ENCODE measurements at regions not wholly inside any gene's neighbourhood (a gene's known extent, or its start where the extent isn't known, plus 50 kb on each side); places are given as distances from the start of the nearest gene placed in this dataset.

- no peak overlapping the region for H3K4me3 Mint-ChIP-seq
- H3K36me3 Mint-ChIP-seq, result no peaks in the 10 kb centered on the region
- H3K27me3 Mint-ChIP-seq, result no peaks in the 10 kb centered on the region
- H3K4me1 ChIP-seq (ENCODE audit: insufficient read depth, low read length), result no peaks in the 10 kb centered on the region
- intact Hi-C loops (cut with micrococcal nuclease), result no loop called here
- H3K36me3 ChIP-seq (ENCODE audit: insufficient read depth, low read length), result no peaks in the 10 kb centered on the region
- no peak for DNase-seq
- no peak overlapping the region for H3K27ac ChIP-seq (ENCODE audit: low read depth, low read length)
- ChIA-PET POLR2A (ENCODE audit: partially characterized antibody) (no interaction called here), CTCF (ENCODE audit: partially characterized antibody) (no interaction called here)
- H3K27me3 ChIP-seq (ENCODE audit: insufficient read depth, low read length), result no peaks in the 10 kb centered on the region
- no peaks in the 10 kb centered on the region for H3K9me3 ChIP-seq (ENCODE audit: control insufficient read depth in 1 of 2, low read length in 2 of 2)
- no peak overlapping the region for H3K27ac Mint-ChIP-seq
- H3K4me3 ChIP-seq (ENCODE audit: low read length in 2 of 2), result no peak overlapping the region
- H3K9me3 Mint-ChIP-seq, result peaks cover 0 to 4% (median 0%) of the 10 kb centered on the region in 8 donors
- no peaks in the 10 kb centered on the region for H3K4me1 Mint-ChIP-seq
Observed at GRCh38 chr5:164012371-164012770, 507.0 kb downstream of the MAT2B start.

DNA sequence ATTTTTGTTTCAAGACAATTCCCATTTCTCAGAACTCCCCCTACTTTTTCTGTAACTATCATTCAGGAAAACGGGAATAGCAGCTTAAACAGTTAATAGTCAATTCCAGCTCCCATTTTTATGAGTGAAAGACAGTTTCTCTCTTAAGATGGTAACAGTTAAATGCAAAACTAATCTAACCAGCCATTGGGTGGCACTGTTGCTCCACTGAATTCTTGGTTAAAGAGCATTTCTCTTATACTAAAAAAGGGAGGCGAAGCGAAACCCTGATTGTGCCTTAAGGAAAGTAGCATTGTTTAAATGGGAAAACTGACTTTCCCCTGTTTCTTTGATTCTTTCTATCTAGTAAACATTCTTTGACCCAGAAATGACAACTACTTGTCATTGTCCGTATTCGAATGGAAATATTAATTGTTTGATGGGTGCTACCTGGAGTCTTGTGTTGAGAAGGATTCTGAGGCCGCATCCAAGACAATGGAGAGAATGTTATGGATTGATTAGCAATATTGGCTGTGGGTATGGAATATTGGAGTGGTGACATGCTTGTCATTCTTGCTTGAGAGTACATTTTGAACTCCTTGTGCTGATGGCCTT lies 507.8 kb downstream of the MAT2B start:
- H3K9me3 ChIP-seq (ENCODE audit: control insufficient read depth in 1 of 2, low read length in 2 of 2), result no peaks in the 10 kb centered on the region
- Mint-ChIP-seq H3K27ac (no peak overlapping the region), H3K9me3 (peaks cover 0 to 4% (median 0%) of the 10 kb centered on the region in 8 donors), H3K4me3 (no peak overlapping the region), H3K4me1 (no peaks in the 10 kb centered on the region), H3K27me3 (no peaks in the 10 kb centered on the region), H3K36me3 (no peaks in the 10 kb centered on the region)
- intact Hi-C loops (cut with micrococcal nuclease), result no loop called here
- H3K4me3 ChIP-seq (ENCODE audit: low read length in 2 of 2), result no peak overlapping the region
- DNase-seq, result peak in 3 of 5 donors; percentile 3 to 17 (median 11)
- H3K27ac ChIP-seq (ENCODE audit: low read depth, low read length), result no peak overlapping the region
- H3K4me1 ChIP-seq (ENCODE audit: insufficient read depth, low read length), result no peaks in the 10 kb centered on the region
- POLR2A ChIA-PET (ENCODE audit: partially characterized antibody), result no interaction called here
- no peaks in the 10 kb centered on the region for H3K27me3 ChIP-seq (ENCODE audit: insufficient read depth, low read length)
- CTCF ChIA-PET (ENCODE audit: partially characterized antibody), result no interaction called here
- H3K36me3 ChIP-seq (ENCODE audit: insufficient read depth, low read length), result no peaks in the 10 kb centered on the region

GRCh38 chr5:164020116-164020515 lies 514.7 kb downstream of the MAT2B start:
- Mint-ChIP-seq H3K9me3 (peaks cover 0 to 2% (median under 1%) of the 10 kb centered on the region in 8 donors), H3K27me3 (no peaks in the 10 kb centered on the region), H3K27ac (no peak overlapping the region), H3K36me3 (no peaks in the 10 kb centered on the region), H3K4me1 (no peaks in the 10 kb centered on the region), H3K4me3 (no peak overlapping the region)
- H3K4me3 ChIP-seq (ENCODE audit: low read length in 2 of 2), result no peak overlapping the region
- intact Hi-C loops (cut with micrococcal nuclease), result no loop called here
- H3K4me1 ChIP-seq (ENCODE audit: insufficient read depth, low read length), result no peaks in the 10 kb centered on the region
- no peaks in the 10 kb centered on the region for H3K36me3 ChIP-seq (ENCODE audit: insufficient read depth, low read length)
- ChIA-PET POLR2A (ENCODE audit: partially characterized antibody) (no interaction called here), CTCF (ENCODE audit: partially characterized antibody) (no interaction called here)
- H3K27me3 ChIP-seq (ENCODE audit: insufficient read depth, low read length), result no peaks in the 10 kb centered on the region
- no peak for DNase-seq
- no peaks in the 10 kb centered on the region for H3K9me3 ChIP-seq (ENCODE audit: control insufficient read depth in 1 of 2, low read length in 2 of 2)
- no peak overlapping the region for H3K27ac ChIP-seq (ENCODE audit: low read depth, low read length)

- Histone ChIP-seq H3K4me1 (ENCODE audit: insufficient read depth, low read length) (no peaks in the 10 kb centered on the region), H3K36me3 (ENCODE audit: insufficient read depth, low read length) (no peaks in the 10 kb centered on the region), H3K9me3 (ENCODE audit: control insufficient read depth in 1 of 2, low read length in 2 of 2) (no peaks in the 10 kb centered on the region), H3K27ac (ENCODE audit: low read depth, low read length) (no peak overlapping the region), H3K4me3 (ENCODE audit: low read length in 2 of 2) (no peak overlapping the region), H3K27me3 (ENCODE audit: insufficient read depth, low read length) (no peaks in the 10 kb centered on the region)
- Mint-ChIP-seq H3K27me3 (peaks cover 0 to 1% of the 10 kb centered on the region in 2 donors), H3K36me3 (no peaks in the 10 kb centered on the region), H3K4me1 (no peaks in the 10 kb centered on the region), H3K4me3 (no peak overlapping the region), H3K27ac (no peak overlapping the region), H3K9me3 (peaks cover 0 to 6% (median 0%) of the 10 kb centered on the region in 8 donors)
- ChIA-PET POLR2A (ENCODE audit: partially characterized antibody) (no interaction called here), CTCF (ENCODE audit: partially characterized antibody) (no interaction called here)
- intact Hi-C loops (cut with micrococcal nuclease), result no loop called here
- no peak for DNase-seq
Observed at GRCh38 chr5:164027738-164028137, 522.3 kb downstream of the MAT2B start.

GRCh38 chr5:164038128-164038783 lies 532.8 kb downstream of the MAT2B start:
- no peaks in the 10 kb centered on the region for H3K27me3 Mint-ChIP-seq
- intact Hi-C loops (cut with micrococcal nuclease), result no loop called here
- H3K4me1 Mint-ChIP-seq, result no peaks in the 10 kb centered on the region
- no peak overlapping the region for H3K27ac Mint-ChIP-seq
- Histone ChIP-seq H3K4me3 (ENCODE audit: low read length in 2 of 2) (no peak overlapping the region), H3K4me1 (ENCODE audit: insufficient read depth, low read length) (no peaks in the 10 kb centered on the region), H3K27ac (ENCODE audit: low read depth, low read length) (no peak overlapping the region), H3K27me3 (ENCODE audit: insufficient read depth, low read length) (no peaks in the 10 kb centered on the region), H3K36me3 (ENCODE audit: insufficient read depth, low read length) (no peaks in the 10 kb centered on the region), H3K9me3 (ENCODE audit: control insufficient read depth in 1 of 2, low read length in 2 of 2) (no peaks in the 10 kb centered on the region)
- no peak overlapping the region for H3K4me3 Mint-ChIP-seq
- CTCF ChIA-PET (ENCODE audit: partially characterized antibody), result no interaction called here
- no peaks in the 10 kb centered on the region for H3K36me3 Mint-ChIP-seq
- H3K9me3 Mint-ChIP-seq, result peaks cover 0 to 5% (median 0%) of the 10 kb centered on the region in 8 donors
- no peak for DNase-seq
- POLR2A ChIA-PET (ENCODE audit: partially characterized antibody), result no interaction called here

DNA sequence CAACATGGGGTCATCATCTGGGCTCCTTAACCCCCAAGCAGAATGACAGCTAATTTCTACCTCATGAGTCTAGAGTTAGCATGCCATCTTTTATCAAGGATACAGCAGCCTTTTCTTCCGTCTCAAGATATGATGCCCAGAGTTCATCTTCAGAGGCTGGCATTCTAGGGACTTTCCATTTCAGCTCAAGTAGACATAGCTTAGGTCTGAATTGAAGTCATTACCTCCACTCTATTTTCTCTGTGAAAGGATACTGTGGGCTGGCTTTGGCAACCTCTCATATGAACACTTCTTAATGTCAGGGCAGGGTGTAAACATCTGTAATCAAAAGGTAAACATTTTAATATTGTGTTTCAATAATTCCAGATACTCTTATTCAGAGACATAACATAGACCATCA lies 535.7 kb downstream of the MAT2B start:
- no peak overlapping the region for H3K27ac Mint-ChIP-seq
- POLR2A ChIA-PET (ENCODE audit: partially characterized antibody), result no interaction called here
- Histone ChIP-seq H3K27me3 (ENCODE audit: insufficient read depth, low read length) (no peaks in the 10 kb centered on the region), H3K36me3 (ENCODE audit: insufficient read depth, low read length) (no peaks in the 10 kb centered on the region), H3K27ac (ENCODE audit: low read depth, low read length) (no peak overlapping the region), H3K4me1 (ENCODE audit: insufficient read depth, low read length) (no peaks in the 10 kb centered on the region), H3K9me3 (ENCODE audit: control insufficient read depth in 1 of 2, low read length in 2 of 2) (no peaks in the 10 kb centered on the region), H3K4me3 (ENCODE audit: low read length in 2 of 2) (no peak overlapping the region)
- no peak overlapping the region for H3K4me3 Mint-ChIP-seq
- no peaks in the 10 kb centered on the region for H3K36me3 Mint-ChIP-seq
- DNase-seq, result no peak
- intact Hi-C loops (cut with micrococcal nuclease), result no loop called here
- no peaks in the 10 kb centered on the region for H3K4me1 Mint-ChIP-seq
- CTCF ChIA-PET (ENCODE audit: partially characterized antibody), result no interaction called here
- peaks cover 0 to 7% (median 2%) of the 10 kb centered on the region in 8 donors for H3K9me3 Mint-ChIP-seq
- H3K27me3 Mint-ChIP-seq, result no peaks in the 10 kb centered on the region

DNA sequence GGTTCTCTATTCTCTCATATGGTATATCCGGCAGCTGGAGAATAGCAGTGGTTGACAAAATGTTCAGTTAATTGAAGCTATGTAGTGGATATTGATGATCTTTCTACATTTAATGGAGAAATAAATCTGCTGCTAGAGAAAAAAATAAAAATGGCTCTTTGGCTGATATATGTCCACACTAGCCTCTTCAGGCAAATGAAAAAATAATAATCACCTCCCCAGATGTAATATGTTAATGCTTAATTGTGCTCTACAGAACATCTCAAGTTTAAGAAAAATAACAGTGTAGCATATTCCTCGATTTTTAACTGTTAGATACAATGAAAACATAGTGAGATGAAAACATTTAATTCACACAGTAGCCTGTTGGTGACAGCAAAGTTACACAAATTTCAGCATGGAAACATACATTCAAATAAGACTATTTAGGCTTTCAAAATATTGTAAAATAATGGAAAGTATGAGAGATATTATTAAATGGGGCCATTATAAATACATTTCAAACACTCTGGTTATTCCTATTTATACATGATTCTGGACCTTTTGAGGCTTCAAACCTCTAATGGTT lies 543.0 kb downstream of the MAT2B start:
- ChIA-PET POLR2A (ENCODE audit: partially characterized antibody) (no interaction called here), CTCF (ENCODE audit: partially characterized antibody) (no interaction called here)
- no peaks in the 10 kb centered on the region for H3K4me1 Mint-ChIP-seq
- Histone ChIP-seq H3K27ac (ENCODE audit: low read depth, low read length) (no peak overlapping the region), H3K9me3 (ENCODE audit: control insufficient read depth in 1 of 2, low read length in 2 of 2) (no peaks in the 10 kb centered on the region), H3K4me3 (ENCODE audit: low read length in 2 of 2) (no peak overlapping the region), H3K27me3 (ENCODE audit: insufficient read depth, low read length) (no peaks in the 10 kb centered on the region), H3K4me1 (ENCODE audit: insufficient read depth, low read length) (no peaks in the 10 kb centered on the region), H3K36me3 (ENCODE audit: insufficient read depth, low read length) (no peaks in the 10 kb centered on the region)
- H3K9me3 Mint-ChIP-seq, result peaks cover 0 to 11% (median 1%) of the 10 kb centered on the region in 8 donors
- no peaks in the 10 kb centered on the region for H3K36me3 Mint-ChIP-seq
- H3K27ac Mint-ChIP-seq, result no peak overlapping the region
- no peak overlapping the region for H3K4me3 Mint-ChIP-seq
- intact Hi-C loops (cut with micrococcal nuclease), result no loop called here
- DNase-seq, result no peak
- no peaks in the 10 kb centered on the region for H3K27me3 Mint-ChIP-seq

Measured in CD4-positive, alpha-beta memory T cell (primary cell).